ENCODE measurements at regions not wholly inside any gene's neighbourhood (a gene's known extent, or its start where the extent isn't known, plus 50 kb on each side); places are given as distances from the start of the nearest gene placed in this dataset.

GRCh38 chr5:166571668-166572067 is 1719.8 kb upstream of the WWC1 start:
- Mint-ChIP-seq H3K4me1 (no peaks in the 10 kb centered on the region), H3K36me3 (ENCODE audit: low read depth) (no peaks in the 10 kb centered on the region)

GRCh38 chr5:166576323-166576722 is 1715.1 kb upstream of the WWC1 start:
- no peak overlapping the region for H3K4me3 ChIP-seq (ENCODE audit: low read length)
- WGBS, 2 experiments (ENCODE audit: insufficient coverage in 1 of 2, insufficient read length in 1 of 2): 89 to 98% methylated on average over 3 of the region's 3 CpGs
- no peak overlapping the region for H3K9ac ChIP-seq (ENCODE audit: extremely low read depth, low read length, poor library complexity, severe bottlenecking)
- H3K4me1 Mint-ChIP-seq: no peaks in the 10 kb centered on the region
- no peaks in the 10 kb centered on the region for H3K36me3 ChIP-seq (ENCODE audit: control insufficient read depth, insufficient read depth, low read length)
- no peak overlapping the region for H3K27ac Mint-ChIP-seq
- no peaks in the 10 kb centered on the region for H3K36me3 Mint-ChIP-seq (ENCODE audit: low read depth)
- TF ChIP-seq, protein P1, sequence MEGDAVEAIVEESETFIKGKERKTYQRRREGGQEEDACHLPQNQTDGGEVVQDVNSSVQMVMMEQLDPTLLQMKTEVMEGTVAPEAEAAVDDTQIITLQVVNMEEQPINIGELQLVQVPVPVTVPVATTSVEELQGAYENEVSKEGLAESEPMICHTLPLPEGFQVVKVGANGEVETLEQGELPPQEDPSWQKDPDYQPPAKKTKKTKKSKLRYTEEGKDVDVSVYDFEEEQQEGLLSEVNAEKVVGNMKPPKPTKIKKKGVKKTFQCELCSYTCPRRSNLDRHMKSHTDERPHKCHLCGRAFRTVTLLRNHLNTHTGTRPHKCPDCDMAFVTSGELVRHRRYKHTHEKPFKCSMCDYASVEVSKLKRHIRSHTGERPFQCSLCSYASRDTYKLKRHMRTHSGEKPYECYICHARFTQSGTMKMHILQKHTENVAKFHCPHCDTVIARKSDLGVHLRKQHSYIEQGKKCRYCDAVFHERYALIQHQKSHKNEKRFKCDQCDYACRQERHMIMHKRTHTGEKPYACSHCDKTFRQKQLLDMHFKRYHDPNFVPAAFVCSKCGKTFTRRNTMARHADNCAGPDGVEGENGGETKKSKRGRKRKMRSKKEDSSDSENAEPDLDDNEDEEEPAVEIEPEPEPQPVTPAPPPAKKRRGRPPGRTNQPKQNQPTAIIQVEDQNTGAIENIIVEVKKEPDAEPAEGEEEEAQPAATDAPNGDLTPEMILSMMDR (conservative IDR thresholded peaks at IDR 0.05): no peak
- no peak for DNase-seq
- no peak overlapping the region for H3K4me3 Mint-ChIP-seq
- peaks cover 4% of the 10 kb centered on the region for H3K9me3 Mint-ChIP-seq
- H3K27ac ChIP-seq (ENCODE audit: low read depth, low read length): no peak overlapping the region
- H3K27me3 ChIP-seq (ENCODE audit: control insufficient read depth, insufficient read depth, low read length, poor library complexity, severe bottlenecking): no peaks in the 10 kb centered on the region
- no peaks in the 10 kb centered on the region for H3K4me1 ChIP-seq (ENCODE audit: control insufficient read depth, insufficient read depth, low read length)
- no peaks in the 10 kb centered on the region for H3K9me3 ChIP-seq (ENCODE audit: control insufficient read depth, low read length)
- H3K27me3 Mint-ChIP-seq (ENCODE audit: insufficient read depth): no peaks in the 10 kb centered on the region

More at GRCh38 chr5:166571668-166572067, 1719.8 kb upstream of the WWC1 start:
- H3K27ac Mint-ChIP-seq: no peak overlapping the region
- Histone ChIP-seq H3K9ac (ENCODE audit: extremely low read depth, low read length, poor library complexity, severe bottlenecking) (no peak overlapping the region), H3K27ac (ENCODE audit: low read depth, low read length) (no peak overlapping the region), H3K4me3 (ENCODE audit: low read length) (no peak overlapping the region), H3K36me3 (ENCODE audit: control insufficient read depth, insufficient read depth, low read length) (no peaks in the 10 kb centered on the region), H3K4me1 (ENCODE audit: control insufficient read depth, insufficient read depth, low read length) (no peaks in the 10 kb centered on the region), H3K27me3 (ENCODE audit: control insufficient read depth, insufficient read depth, low read length, poor library complexity, severe bottlenecking) (no peaks in the 10 kb centered on the region), H3K9me3 (ENCODE audit: control insufficient read depth, low read length) (no peaks in the 10 kb centered on the region)
- DNase-seq: no peak
- H3K27me3 Mint-ChIP-seq (ENCODE audit: insufficient read depth): no peaks in the 10 kb centered on the region
- peaks cover 4% of the 10 kb centered on the region for H3K9me3 Mint-ChIP-seq
- TF ChIP-seq, protein P1 (conservative IDR thresholded peaks at IDR 0.05): no peak
- no peak overlapping the region for H3K4me3 Mint-ChIP-seq

- no peaks in the 10 kb centered on the region for H3K9me3 ChIP-seq (ENCODE audit: control insufficient read depth, low read length)
- H3K4me3 ChIP-seq (ENCODE audit: low read length): no peak overlapping the region
- Mint-ChIP-seq H3K27me3 (ENCODE audit: insufficient read depth) (no peaks in the 10 kb centered on the region), H3K9me3 (no peaks in the 10 kb centered on the region), H3K4me3 (no peak overlapping the region), H3K4me1 (no peaks in the 10 kb centered on the region), H3K27ac (no peak overlapping the region), H3K36me3 (ENCODE audit: low read depth) (no peaks in the 10 kb centered on the region)
- no peak overlapping the region for H3K27ac ChIP-seq (ENCODE audit: low read depth, low read length)
- no peak overlapping the region for H3K9ac ChIP-seq (ENCODE audit: extremely low read depth, low read length, poor library complexity, severe bottlenecking)
- no peaks in the 10 kb centered on the region for H3K4me1 ChIP-seq (ENCODE audit: control insufficient read depth, insufficient read depth, low read length)
- TF ChIP-seq, protein P1 (conservative IDR thresholded peaks at IDR 0.05): no peak
- no peak for DNase-seq
- no peaks in the 10 kb centered on the region for H3K27me3 ChIP-seq (ENCODE audit: control insufficient read depth, insufficient read depth, low read length, poor library complexity, severe bottlenecking)
- H3K36me3 ChIP-seq (ENCODE audit: control insufficient read depth, insufficient read depth, low read length): no peaks in the 10 kb centered on the region
These were observed 1709.6 kb upstream of the WWC1 start for GRCh38 chr5:166581826-166582225.

Measured in endodermal cell (in vitro differentiated cells).